ENCODE measurements at regions not wholly inside any gene's neighbourhood (a gene's known extent, or its start where the extent isn't known, plus 50 kb on each side); places are given as distances from the start of the nearest gene placed in this dataset.
"Not testable (repeated sequence)": the region's sequence is repeated elsewhere in the genome, so short reads cannot be mapped to it uniquely, and the experiment has no call there.

GRCh38 chr13:38415233-38415632 is 65.6 kb downstream of the UFM1 start:
- peak; percentile 51 for DNase-seq

GRCh38 chr13:38417241-38417640 is 67.6 kb downstream of the UFM1 start:
- DNase-seq = no peak

- DNase-seq = peak; percentile 81
Measured at GRCh38 chr13:38417727-38418126, 68.1 kb downstream of the UFM1 start.

- DNase-seq = no peak
Measured at GRCh38 chr13:38418286-38418685, 68.6 kb downstream of the UFM1 start.

GRCh38 chr13:38419312-38419873 is 69.7 kb downstream of the UFM1 start:
- peak; percentile 46 for DNase-seq

GRCh38 chr13:38421590-38422560 is 72.2 kb downstream of the UFM1 start:
- no peak for DNase-seq

- DNase-seq = no peak
Measured at GRCh38 chr13:38429916-38430315, 80.3 kb downstream of the UFM1 start.

GRCh38 chr13:38430796-38431195 is 81.1 kb downstream of the UFM1 start:
- no peak for DNase-seq

- no peak for DNase-seq
Measured at GRCh38 chr13:38440666-38441065, 91.0 kb downstream of the UFM1 start.

GRCh38 chr13:38444904-38445303 is 95.3 kb downstream of the UFM1 start:
- DNase-seq = no peak

GRCh38 chr13:38452656-38453055 is 103.0 kb downstream of the UFM1 start:
- DNase-seq = no peak

- no peak for DNase-seq
Measured at GRCh38 chr13:38462605-38463004, 113.0 kb downstream of the UFM1 start.

- no peak for DNase-seq
Measured at GRCh38 chr13:38463048-38463447, 113.4 kb downstream of the UFM1 start.

- not testable (repeated sequence) for DNase-seq
Measured at GRCh38 chr13:38472411-38472810, 122.8 kb downstream of the UFM1 start.

GRCh38 chr13:38473305-38473704 is 123.7 kb downstream of the UFM1 start:
- DNase-seq = peak; percentile 18

GRCh38 chr13:38477676-38478075 is 128.0 kb downstream of the UFM1 start:
- DNase-seq = no peak

GRCh38 chr13:38483623-38484022 is 134.0 kb downstream of the UFM1 start:
- DNase-seq = peak; percentile 16

- no peak for DNase-seq
Measured at GRCh38 chr13:38490657-38491056, 141.0 kb downstream of the UFM1 start.

GRCh38 chr13:38494445-38494844 is 144.8 kb downstream of the UFM1 start:
- DNase-seq = no peak

GRCh38 chr13:38496917-38497316 is 147.3 kb downstream of the UFM1 start:
- no peak for DNase-seq

GRCh38 chr13:38498271-38498670 is 148.6 kb downstream of the UFM1 start:
- DNase-seq = no peak

- DNase-seq = no peak
Measured at GRCh38 chr13:38514575-38514974, 164.9 kb downstream of the UFM1 start.

- DNase-seq = no peak
Measured at GRCh38 chr13:38518328-38518727, 168.5 kb upstream of the FREM2 start.

- DNase-seq = no peak
Measured at GRCh38 chr13:38519229-38519911, 167.5 kb upstream of the FREM2 start.
